ENCODE measurements at regions not wholly inside any gene's neighbourhood (a gene's known extent, or its start where the extent isn't known, plus 50 kb on each side); places are given as distances from the start of the nearest gene placed in this dataset.

GRCh38 chr6:22029171-22029570 is 267.7 kb downstream of the PRL start:
- TF ChIP-seq MAX (IDR thresholded peaks at IDR 0.05) (no peak), TAF1 (IDR thresholded peaks at IDR 0.05; ENCODE audit: low read depth) (no peak), TEAD4 (IDR thresholded peaks at IDR 0.05) (no peak), EP300 (IDR thresholded peaks at IDR 0.05; ENCODE audit: borderline replicate concordance) (no peak)
